ENCODE measurements at regions not wholly inside any gene's neighbourhood (a gene's known extent, or its start where the extent isn't known, plus 50 kb on each side); places are given as distances from the start of the nearest gene placed in this dataset.

DNA sequence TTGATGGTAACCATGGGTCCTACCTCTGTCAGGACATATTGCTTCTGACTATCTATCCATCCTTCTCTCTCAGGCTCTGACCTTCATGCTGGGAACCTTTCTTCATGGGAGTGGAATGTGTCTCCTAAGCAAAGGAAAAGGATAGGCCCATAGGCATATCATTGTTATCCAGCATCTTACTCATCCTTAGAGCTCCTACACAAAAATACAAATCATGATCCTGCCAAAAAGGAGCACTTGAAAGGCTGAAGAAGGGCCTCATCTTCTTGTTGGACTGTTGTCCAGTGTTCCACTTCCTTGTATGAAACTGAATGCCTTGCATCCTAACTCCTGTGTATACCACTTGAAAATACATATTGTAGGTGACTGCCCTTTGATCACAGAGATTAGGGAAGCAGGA lies 96.1 kb upstream of the SOX2 start:
- no peak for DNase-seq (ENCODE audit: low read depth, low spot score)
- Mint-ChIP-seq H3K9me3 (no peaks in the 10 kb centered on the region), H3K4me3 (no peak overlapping the region), H3K36me3 (ENCODE audit: low read depth) (no peaks in the 10 kb centered on the region), H3K27me3 (ENCODE audit: low read depth) (no peaks in the 10 kb centered on the region), H3K4me1 (peaks cover 79% of the 10 kb centered on the region), H3K27ac (ENCODE audit: unreplicated experiment) (no peak overlapping the region)
- TF ChIP-seq, protein P1, sequence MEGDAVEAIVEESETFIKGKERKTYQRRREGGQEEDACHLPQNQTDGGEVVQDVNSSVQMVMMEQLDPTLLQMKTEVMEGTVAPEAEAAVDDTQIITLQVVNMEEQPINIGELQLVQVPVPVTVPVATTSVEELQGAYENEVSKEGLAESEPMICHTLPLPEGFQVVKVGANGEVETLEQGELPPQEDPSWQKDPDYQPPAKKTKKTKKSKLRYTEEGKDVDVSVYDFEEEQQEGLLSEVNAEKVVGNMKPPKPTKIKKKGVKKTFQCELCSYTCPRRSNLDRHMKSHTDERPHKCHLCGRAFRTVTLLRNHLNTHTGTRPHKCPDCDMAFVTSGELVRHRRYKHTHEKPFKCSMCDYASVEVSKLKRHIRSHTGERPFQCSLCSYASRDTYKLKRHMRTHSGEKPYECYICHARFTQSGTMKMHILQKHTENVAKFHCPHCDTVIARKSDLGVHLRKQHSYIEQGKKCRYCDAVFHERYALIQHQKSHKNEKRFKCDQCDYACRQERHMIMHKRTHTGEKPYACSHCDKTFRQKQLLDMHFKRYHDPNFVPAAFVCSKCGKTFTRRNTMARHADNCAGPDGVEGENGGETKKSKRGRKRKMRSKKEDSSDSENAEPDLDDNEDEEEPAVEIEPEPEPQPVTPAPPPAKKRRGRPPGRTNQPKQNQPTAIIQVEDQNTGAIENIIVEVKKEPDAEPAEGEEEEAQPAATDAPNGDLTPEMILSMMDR (conservative IDR thresholded peaks at IDR 0.05): no peak

DNA sequence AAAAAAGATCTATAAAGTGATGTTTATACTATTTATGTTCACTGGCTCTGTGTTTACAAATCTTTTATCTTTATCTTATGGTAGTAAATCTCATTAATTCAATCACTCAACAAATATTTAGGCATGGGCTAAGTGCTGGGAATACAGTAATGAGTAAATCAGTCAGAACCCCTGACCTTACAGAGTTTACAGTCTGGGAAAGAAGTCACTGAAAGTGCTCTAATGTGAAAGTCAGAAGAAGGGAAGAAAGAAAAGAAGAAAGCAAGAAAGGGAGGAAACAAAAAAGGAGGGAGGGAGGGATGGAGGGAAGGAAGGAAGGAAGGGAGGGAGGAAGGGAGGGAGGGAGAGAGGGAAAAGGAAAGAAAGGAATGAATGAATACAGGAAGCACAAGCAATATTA lies 96.8 kb upstream of the SOX2 start:
- TF ChIP-seq, protein P1 (conservative IDR thresholded peaks at IDR 0.05): no peak
- no peaks in the 10 kb centered on the region for H3K36me3 Mint-ChIP-seq (ENCODE audit: low read depth)

DNA sequence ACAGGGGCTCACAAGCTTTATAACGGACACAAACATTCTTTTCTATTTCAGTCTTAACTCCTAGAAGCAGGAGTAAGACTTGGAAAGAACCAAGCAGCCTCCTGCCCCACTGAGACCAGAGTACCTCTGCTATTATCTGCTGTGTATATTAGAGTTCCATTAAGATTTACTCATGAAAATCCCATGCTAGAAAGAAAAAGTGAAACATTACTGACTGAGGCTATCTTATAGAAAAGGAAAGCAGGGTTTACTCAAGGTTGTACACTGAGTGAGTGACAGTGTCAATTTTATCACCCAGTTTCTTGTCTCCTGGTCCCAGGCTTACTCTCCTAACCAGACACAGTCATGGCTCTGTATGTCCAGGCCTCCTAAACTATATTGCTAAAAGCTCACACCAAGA lies 97.9 kb upstream of the SOX2 start:
- Mint-ChIP-seq H3K9me3 (no peaks in the 10 kb centered on the region), H3K4me1 (peaks cover 78% of the 10 kb centered on the region)

More for the DNA sequence above, 96.8 kb upstream of the SOX2 start:
- Mint-ChIP-seq H3K27ac (ENCODE audit: unreplicated experiment) (no peak overlapping the region), H3K4me1 (peaks cover 79% of the 10 kb centered on the region), H3K4me3 (peak overlapping the region; percentile 3), H3K27me3 (ENCODE audit: low read depth) (no peaks in the 10 kb centered on the region), H3K9me3 (no peaks in the 10 kb centered on the region)
- DNase-seq (ENCODE audit: low read depth, low spot score): no peak

DNA sequence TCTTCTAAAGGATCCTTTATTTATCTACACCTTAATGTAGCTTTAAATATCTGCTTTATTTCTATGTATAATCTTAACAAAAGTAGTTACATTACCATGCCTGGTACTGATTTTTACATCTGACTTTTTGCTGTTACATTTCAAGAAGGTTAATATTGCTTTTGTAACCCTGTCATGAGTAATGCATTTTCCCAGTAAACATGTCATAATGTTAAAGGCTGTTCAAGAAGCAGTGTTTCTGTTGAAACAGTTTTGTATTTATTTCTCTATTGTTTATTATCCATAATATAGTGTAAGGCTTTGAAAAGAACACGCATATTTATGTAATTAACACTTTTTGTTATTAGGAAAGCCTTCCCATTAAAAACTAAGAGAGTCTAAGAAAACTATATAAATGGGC lies 98.5 kb upstream of the SOX2 start:
- no peaks in the 10 kb centered on the region for H3K36me3 Mint-ChIP-seq (ENCODE audit: low read depth)
- H3K9me3 Mint-ChIP-seq: no peaks in the 10 kb centered on the region
- H3K4me1 Mint-ChIP-seq: peaks cover 77% of the 10 kb centered on the region
- no peak for DNase-seq (ENCODE audit: low read depth, low spot score)
- no peak overlapping the region for H3K27ac Mint-ChIP-seq (ENCODE audit: unreplicated experiment)
- H3K27me3 Mint-ChIP-seq (ENCODE audit: low read depth): no peaks in the 10 kb centered on the region
- TF ChIP-seq, protein P1 (conservative IDR thresholded peaks at IDR 0.05): no peak
- H3K4me3 Mint-ChIP-seq: peak overlapping the region; percentile 85

More for the DNA sequence above, 97.9 kb upstream of the SOX2 start:
- Mint-ChIP-seq H3K27ac (ENCODE audit: unreplicated experiment) (no peak overlapping the region), H3K36me3 (ENCODE audit: low read depth) (no peaks in the 10 kb centered on the region), H3K27me3 (ENCODE audit: low read depth) (no peaks in the 10 kb centered on the region), H3K4me3 (peak overlapping the region; percentile 77)
- DNase-seq (ENCODE audit: low read depth, low spot score): no peak
- TF ChIP-seq, protein P1 (conservative IDR thresholded peaks at IDR 0.05): no peak

DNA sequence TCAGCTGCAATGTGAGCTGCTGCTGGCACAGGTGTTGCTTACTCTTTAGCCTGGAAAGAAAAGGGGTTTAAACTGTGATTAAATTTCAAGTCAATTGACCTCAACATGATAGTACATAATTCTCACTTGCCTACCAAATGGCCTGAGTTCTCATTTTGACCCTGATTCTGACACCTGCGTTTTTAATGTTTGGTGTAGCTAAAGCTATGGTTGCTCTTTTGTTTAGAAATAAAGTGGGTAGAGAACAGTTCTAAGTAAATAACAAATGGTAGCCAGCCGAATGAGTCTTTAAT lies 100.8 kb upstream of the SOX2 start:
- no peaks in the 10 kb centered on the region for H3K27me3 Mint-ChIP-seq (ENCODE audit: low read depth)

More for the DNA sequence above, 100.8 kb upstream of the SOX2 start:
- no peak for DNase-seq (ENCODE audit: low read depth, low spot score)
- TF ChIP-seq, protein P1 (conservative IDR thresholded peaks at IDR 0.05): no peak
- Mint-ChIP-seq H3K36me3 (ENCODE audit: low read depth) (no peaks in the 10 kb centered on the region), H3K27ac (ENCODE audit: unreplicated experiment) (no peak overlapping the region), H3K4me1 (peaks cover 63% of the 10 kb centered on the region), H3K9me3 (no peaks in the 10 kb centered on the region), H3K4me3 (peak overlapping the region; percentile 85)

All from neural crest cell (in vitro differentiated cells).